Mesenchymal stem cell (in vitro differentiated cells and primary cell): ENCODE measurements at regions not wholly inside any gene's neighbourhood (a gene's known extent, or its start where the extent isn't known, plus 50 kb on each side); places are given as distances from the start of the nearest gene placed in this dataset.

ENCODE experiments used
- DNase-seq: peaks from one replicate; pipeline ENCODE4 v3.0.0-alpha.2; 2013
- H2AFZ ChIP-seq: one replicate; pipeline ENCODE4 v1.6.1; 2013; ENCODE audit warnings: low read depth, mild to moderate bottlenecking, control low read depth, inconsistent platforms, low read length, moderate library complexity
- H2AK5ac ChIP-seq: 2 replicates; pipeline ENCODE4 v1.6.1; 2013; ENCODE audit warnings: low read length, moderate library complexity, mild to moderate bottlenecking, inconsistent platforms; ENCODE audit not compliant: severe bottlenecking
- H2BK120ac ChIP-seq: one replicate; pipeline ENCODE4 v1.6.1; 2013; ENCODE audit warnings: low read depth, mild to moderate bottlenecking, inconsistent platforms, low read length, moderate library complexity
- H2BK12ac ChIP-seq, 2 experiments: one replicate each; pipeline ENCODE4 v1.6.1; 2013; ENCODE audit warnings: inconsistent platforms in 2 of 2, low read length in 2 of 2, mild to moderate bottlenecking in 2 of 2, moderate library complexity in 2 of 2, control low read depth in 1 of 2
- H2BK15ac ChIP-seq: one replicate; pipeline ENCODE4 v1.6.1; 2013; ENCODE audit warnings: mild to moderate bottlenecking, low read depth, inconsistent platforms; ENCODE audit not compliant: poor library complexity, severe bottlenecking
- H2BK5ac ChIP-seq: 2 replicates; pipeline ENCODE4 v1.6.1; 2013; ENCODE audit warnings: low read depth, mild to moderate bottlenecking, low read length, control low read depth, inconsistent platforms; ENCODE audit not compliant: poor library complexity, severe bottlenecking
- H3K14ac ChIP-seq, 2 experiments: one replicate each; pipeline ENCODE4 v1.6.1; 2013; ENCODE audit warnings: inconsistent platforms in 2 of 2, low read length in 2 of 2, control low read depth in 1 of 2, mild to moderate bottlenecking in 1 of 2, moderate library complexity in 1 of 2
- H3K18ac ChIP-seq, 2 experiments: one replicate each; pipeline ENCODE4 v1.6.1; 2013; ENCODE audit warnings: inconsistent platforms in 2 of 2, low read length in 2 of 2, control low read depth in 1 of 2, low read depth in 1 of 2, mild to moderate bottlenecking in 1 of 2
- H3K23ac ChIP-seq, 2 experiments: one replicate each; pipeline ENCODE4 v1.6.1; 2013; ENCODE audit warnings: inconsistent platforms in 2 of 2, low read length in 2 of 2, mild to moderate bottlenecking in 2 of 2, moderate library complexity in 2 of 2, control low read depth in 1 of 2
- H3K27ac ChIP-seq: 2 replicates; pipeline ENCODE4 v1.5.1; 2013; ENCODE audit warnings: mild to moderate bottlenecking, moderate library complexity, low read length, control low read depth, inconsistent platforms; ENCODE audit not compliant: poor library complexity, severe bottlenecking
- H3K27me3 ChIP-seq, 2 experiments: 2 replicates each; pipeline versions ENCODE4 v1.6.1 to v1.7.0; 2013; ENCODE audit warnings: low read length in 2 of 2, mild to moderate bottlenecking in 2 of 2, moderate library complexity in 2 of 2, control low read depth in 1 of 2, inconsistent platforms in 1 of 2; ENCODE audit not compliant: control insufficient read depth in 1 of 2, insufficient read depth in 1 of 2
- H3K36me3 ChIP-seq, 2 experiments: 2 replicates each; pipeline versions ENCODE4 v1.6.1 to v1.7.0; 2013; ENCODE audit warnings: low read length in 2 of 2, control low read depth in 1 of 2, inconsistent platforms in 1 of 2, low read depth in 1 of 2, mild to moderate bottlenecking in 1 of 2; ENCODE audit not compliant: insufficient read depth in 2 of 2, control insufficient read depth in 1 of 2
- H3K4ac ChIP-seq, 2 experiments: one replicate each; pipeline ENCODE4 v1.6.1; 2013; ENCODE audit warnings: inconsistent platforms in 2 of 2, low read length in 2 of 2, mild to moderate bottlenecking in 2 of 2, moderate library complexity in 2 of 2, control low read depth in 1 of 2, low read depth in 1 of 2
- H3K4me1 ChIP-seq: 2 replicates; pipeline ENCODE4 v1.6.1; 2013; ENCODE audit warnings: low read depth, low read length, control low read depth; ENCODE audit not compliant: control insufficient read depth, insufficient read depth
- H3K4me2 ChIP-seq: 2 replicates; pipeline ENCODE4 v1.6.1; 2013; ENCODE audit warnings: low read length, mild to moderate bottlenecking, inconsistent platforms; ENCODE audit not compliant: poor library complexity, severe bottlenecking
- H3K4me3 ChIP-seq, 2 experiments: 2 replicates each; pipeline versions ENCODE4 v1.5.1 to v1.7.0; 2013; ENCODE audit warnings: low read length in 2 of 2, mild to moderate bottlenecking in 2 of 2, control low read depth in 1 of 2, low read depth in 1 of 2; ENCODE audit not compliant: insufficient read depth in 1 of 2
- H3K79me1 ChIP-seq: replicated peaks from 2 replicates; pipeline ENCODE4 v1.6.1; 2013; ENCODE audit warnings: mild to moderate bottlenecking, control low read depth, low read length, inconsistent platforms; ENCODE audit not compliant: poor library complexity, severe bottlenecking
- H3K9ac ChIP-seq: 2 replicates; pipeline ENCODE4 v1.7.0; 2013; ENCODE audit warnings: mild to moderate bottlenecking, low read length, moderate library complexity
- H3K9me3 ChIP-seq: 2 replicates; pipeline ENCODE4 v1.7.0; 2013; ENCODE audit warnings: mild to moderate bottlenecking, low read length; ENCODE audit not compliant: control insufficient read depth
- H4K8ac ChIP-seq: one replicate; pipeline ENCODE4 v1.6.1; 2013; ENCODE audit warnings: inconsistent platforms, mild to moderate bottlenecking, low read length, moderate library complexity
- H4K91ac ChIP-seq: one replicate; pipeline ENCODE4 v1.6.1; 2013; ENCODE audit warnings: mild to moderate bottlenecking, low read length, inconsistent platforms
- WGBS: methylation state at CpG from one replicate; pipeline ENCODE4 v1.1.7; 2013; ENCODE audit warnings: mixed read lengths; 5-methylcytosine and 5-hydroxymethylcytosine counted together

DNA sequence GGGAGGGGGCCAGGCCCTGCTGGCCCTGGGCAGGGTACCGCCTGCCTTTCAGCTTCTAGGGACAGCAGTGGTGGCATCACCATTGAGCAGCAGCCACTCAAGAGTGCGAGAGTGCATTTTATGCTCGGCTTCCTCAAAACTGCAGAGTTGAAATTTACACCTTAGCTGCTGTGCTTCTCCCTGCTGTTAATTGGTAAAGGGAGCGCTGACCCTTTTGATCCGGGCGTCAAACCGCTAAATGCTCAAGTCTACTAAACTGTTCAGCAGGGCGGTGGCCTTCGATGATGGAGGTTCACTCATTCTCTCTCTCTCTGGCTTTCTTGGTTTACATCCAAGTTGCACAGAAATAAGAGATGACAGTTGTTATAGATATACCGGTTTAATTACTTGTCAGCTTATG lies 368.6 kb upstream of the IRX2 start:
- Histone ChIP-seq H3K9me3 (no peaks in the 10 kb centered on the region), H3K79me1 (no peaks in the 10 kb centered on the region), H3K14ac (no peak overlapping the region), H3K23ac (no peak overlapping the region), H3K27me3 (no peaks in the 10 kb centered on the region), H3K36me3 (no peaks in the 10 kb centered on the region), H2BK5ac (no peak overlapping the region), H2BK15ac (no peak overlapping the region), H3K27ac (no peak overlapping the region), H3K4me2 (no peak overlapping the region), H2BK120ac (no peak overlapping the region), H2BK12ac (no peak overlapping the region), H4K8ac (no peak overlapping the region), H3K9ac (no peak overlapping the region), H4K91ac (no peak overlapping the region), H2AK5ac (no peak overlapping the region), H3K4me3 (no peak overlapping the region), H3K4me1 (no peaks in the 10 kb centered on the region), H2AFZ (no peak overlapping the region), H3K4ac (no peak overlapping the region), H3K18ac (no peak overlapping the region)
- 66% methylated on average over 8 of the region's 10 CpGs for WGBS
- DNase-seq = no peak

DNA sequence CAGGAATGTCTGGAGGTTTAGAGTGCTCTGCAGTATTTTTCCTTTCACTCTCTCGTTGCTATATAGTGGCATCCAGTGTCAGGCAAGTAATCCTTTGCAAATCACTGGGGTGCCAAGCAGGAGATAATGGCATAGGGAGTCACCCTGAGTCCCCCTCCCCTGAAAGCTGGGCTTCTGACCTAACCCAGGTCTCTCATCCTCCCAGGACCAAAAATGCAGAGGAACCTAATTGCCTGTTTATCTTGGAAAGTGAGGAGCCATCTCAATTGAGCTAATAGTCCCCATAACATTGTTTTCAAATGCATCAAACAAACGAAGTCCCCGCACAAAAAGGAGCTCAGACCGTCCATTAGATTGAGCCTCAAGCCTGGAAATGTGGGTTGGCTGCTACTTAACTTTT lies 368.0 kb upstream of the IRX2 start:
- no peaks in the 10 kb centered on the region for H3K4me1 ChIP-seq
- H3K79me1 ChIP-seq = no peaks in the 10 kb centered on the region
- H2BK15ac ChIP-seq = no peak overlapping the region
- no peak overlapping the region for H3K14ac ChIP-seq
- no peak overlapping the region for H3K4ac ChIP-seq
- no peak overlapping the region for H4K8ac ChIP-seq
- no peak overlapping the region for H2BK12ac ChIP-seq
- no peak overlapping the region for H2BK120ac ChIP-seq
- H4K91ac ChIP-seq = no peak overlapping the region
- no peak overlapping the region for H3K23ac ChIP-seq
- no peaks in the 10 kb centered on the region for H3K27me3 ChIP-seq
- 3% methylated on average over 4 of the region's 4 CpGs for WGBS
- no peak for DNase-seq
- H2AFZ ChIP-seq = no peak overlapping the region
- H3K9me3 ChIP-seq = no peaks in the 10 kb centered on the region
- no peaks in the 10 kb centered on the region for H3K36me3 ChIP-seq
- no peak overlapping the region for H3K27ac ChIP-seq
- no peak overlapping the region for H2AK5ac ChIP-seq
- no peak overlapping the region for H3K4me2 ChIP-seq
- no peak overlapping the region for H2BK5ac ChIP-seq
- no peak overlapping the region for H3K9ac ChIP-seq
- H3K18ac ChIP-seq = no peak overlapping the region
- H3K4me3 ChIP-seq = no peak overlapping the region

DNA sequence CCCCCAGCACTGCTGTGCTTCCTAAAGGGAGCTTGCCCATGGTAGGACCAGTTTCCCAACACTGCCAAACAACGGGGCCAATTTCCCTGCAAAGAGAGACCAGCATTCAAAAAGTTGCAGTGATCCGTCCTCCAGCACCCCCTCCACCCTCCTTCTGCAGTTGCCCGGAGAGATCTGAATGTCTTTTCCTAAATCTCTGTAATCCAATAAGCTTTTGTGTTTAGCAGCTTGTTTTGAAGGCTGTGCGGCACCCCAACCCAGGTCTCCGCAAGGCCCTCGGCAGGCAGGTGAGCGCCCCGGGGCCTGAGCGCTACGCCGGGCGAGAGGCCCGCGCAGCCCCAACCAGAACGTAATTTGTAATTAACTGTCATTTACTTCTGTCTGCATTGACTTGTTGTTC lies 366.9 kb upstream of the IRX2 start:
- H2BK12ac ChIP-seq = no peak overlapping the region
- H3K36me3 ChIP-seq = no peaks in the 10 kb centered on the region
- 50% methylated on average over 15 of the region's 15 CpGs for WGBS
- H4K8ac ChIP-seq = no peak overlapping the region
- no peak overlapping the region for H3K23ac ChIP-seq
- H3K18ac ChIP-seq = no peak overlapping the region
- H3K27me3 ChIP-seq = no peaks in the 10 kb centered on the region
- H3K9me3 ChIP-seq = no peaks in the 10 kb centered on the region
- no peak for DNase-seq
- H3K4me3 ChIP-seq = no peak overlapping the region
- H2AK5ac ChIP-seq = no peak overlapping the region
- no peak overlapping the region for H2AFZ ChIP-seq
- H3K4ac ChIP-seq = no peak overlapping the region
- H2BK5ac ChIP-seq = no peak overlapping the region
- no peaks in the 10 kb centered on the region for H3K4me1 ChIP-seq
- H3K9ac ChIP-seq = no peak overlapping the region
- no peak overlapping the region for H2BK15ac ChIP-seq
- H3K14ac ChIP-seq = no peak overlapping the region
- no peak overlapping the region for H4K91ac ChIP-seq
- H2BK120ac ChIP-seq = no peak overlapping the region
- H3K79me1 ChIP-seq = no peaks in the 10 kb centered on the region
- H3K27ac ChIP-seq = no peak overlapping the region
- no peak overlapping the region for H3K4me2 ChIP-seq

DNA sequence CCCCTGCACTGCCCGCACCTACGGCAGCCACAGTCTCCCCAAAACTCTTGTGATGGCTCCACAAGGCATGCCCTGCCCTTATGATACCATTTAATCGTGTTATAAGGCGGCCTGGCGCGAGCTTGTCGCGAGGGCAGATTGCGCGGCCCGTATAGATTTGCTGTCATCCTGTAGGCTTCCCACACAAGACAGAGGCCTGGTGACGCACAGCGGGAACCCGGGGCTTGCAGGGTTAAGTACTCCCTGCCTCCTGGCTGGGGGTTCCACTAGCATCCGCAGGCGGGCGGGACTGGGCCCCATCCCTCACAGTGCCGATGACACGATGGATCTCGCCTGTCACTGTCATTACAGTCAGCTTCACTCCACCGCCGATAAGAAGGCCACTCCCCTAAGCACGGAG lies 364.9 kb upstream of the IRX2 start:
- H4K8ac ChIP-seq = no peak overlapping the region
- no peaks in the 10 kb centered on the region for H3K36me3 ChIP-seq
- H3K4me3 ChIP-seq = no peak overlapping the region
- H2AFZ ChIP-seq = no peak overlapping the region
- H3K23ac ChIP-seq = no peak overlapping the region
- no peak overlapping the region for H3K18ac ChIP-seq
- H3K4me1 ChIP-seq = no peaks in the 10 kb centered on the region
- H3K4ac ChIP-seq = no peak overlapping the region
- H2BK120ac ChIP-seq = no peak overlapping the region
- no peak overlapping the region for H2AK5ac ChIP-seq
- no peaks in the 10 kb centered on the region for H3K27me3 ChIP-seq
- no peak overlapping the region for H2BK12ac ChIP-seq
- H3K9ac ChIP-seq = no peak overlapping the region
- no peak overlapping the region for H2BK5ac ChIP-seq
- no peak overlapping the region for H3K4me2 ChIP-seq
- no peak overlapping the region for H2BK15ac ChIP-seq
- no peak overlapping the region for H3K14ac ChIP-seq
- WGBS = 57% methylated on average over 21 of the region's 23 CpGs
- H3K79me1 ChIP-seq = no peaks in the 10 kb centered on the region
- no peaks in the 10 kb centered on the region for H3K9me3 ChIP-seq
- H3K27ac ChIP-seq = no peak overlapping the region
- H4K91ac ChIP-seq = no peak overlapping the region
- DNase-seq = no peak
